IPS DF 6.9 (cell line): ENCODE measurements at regions not wholly inside any gene's neighbourhood (a gene's known extent, or its start where the extent isn't known, plus 50 kb on each side); places are given as distances from the start of the nearest gene placed in this dataset.
"Not testable (repeated sequence)": the region's sequence is repeated elsewhere in the genome, so short reads cannot be mapped to it uniquely, and the experiment has no call there.

Experiments
- DNase-seq: peaks from one replicate; pipeline ENCODE4 v3.0.0-alpha.2; 2013; ENCODE audit warnings: low read depth, low spot score
- H3K27ac ChIP-seq: one replicate; pipeline ENCODE4 v1.5.1; 2013; ENCODE audit warnings: low read length, control low read depth
- H3K27me3 ChIP-seq: 2 replicates; pipeline ENCODE4 v1.6.1; 2013; ENCODE audit warnings: mild to moderate bottlenecking, low read length; ENCODE audit not compliant: control insufficient read depth, insufficient read depth
- H3K36me3 ChIP-seq: 2 replicates; pipeline ENCODE4 v1.6.1; 2013; ENCODE audit warnings: low read length; ENCODE audit not compliant: control insufficient read depth, insufficient read depth
- H3K4me1 ChIP-seq: 2 replicates; pipeline ENCODE4 v1.6.1; 2013; ENCODE audit warnings: low read length; ENCODE audit not compliant: control insufficient read depth, insufficient read depth
- H3K4me3 ChIP-seq: 2 replicates; pipeline ENCODE4 v1.5.1; 2013; ENCODE audit warnings: mild to moderate bottlenecking, low read length
- H3K9me3 ChIP-seq: 2 replicates; pipeline ENCODE4 v1.6.1; 2013; ENCODE audit warnings: low read length, inconsistent platforms; ENCODE audit not compliant: control insufficient read depth, insufficient read depth
- WGBS: extraction: QIAGEN DNeasy Blood & Tissue Kit; methylation state at CpG from one replicate; pipeline ENCODE4 v1.1.7; 2013; ENCODE audit warnings: mixed read lengths, missing lambda C conversion rate; ENCODE audit not compliant: insufficient read length, insufficient coverage; 5-methylcytosine and 5-hydroxymethylcytosine counted together

GRCh38 chr1:238608144-238608543 lies 717.4 kb upstream of the ZP4 start:
- WGBS = no CpG with 5 or more reads among the region's 5 CpGs
- no peaks in the 10 kb centered on the region for H3K4me1 ChIP-seq

GRCh38 chr1:238606896-238607295 lies 716.2 kb upstream of the ZP4 start:
- Histone ChIP-seq H3K4me1 (no peaks in the 10 kb centered on the region), H3K36me3 (no peaks in the 10 kb centered on the region), H3K27ac (no peak overlapping the region), H3K4me3 (no peak overlapping the region), H3K27me3 (no peaks in the 10 kb centered on the region), H3K9me3 (no peaks in the 10 kb centered on the region)
- WGBS = no CpG with 5 or more reads among the region's 4 CpGs
- DNase-seq = no peak

More at GRCh38 chr1:238608144-238608543, 717.4 kb upstream of the ZP4 start:
- Histone ChIP-seq H3K36me3 (no peaks in the 10 kb centered on the region), H3K4me3 (no peak overlapping the region), H3K27me3 (no peaks in the 10 kb centered on the region), H3K9me3 (no peaks in the 10 kb centered on the region), H3K27ac (no peak overlapping the region)
- DNase-seq = no peak

- no peaks in the 10 kb centered on the region for H3K9me3 ChIP-seq
- H3K36me3 ChIP-seq = no peaks in the 10 kb centered on the region
- no CpG with 5 or more reads among the region's 2 CpGs for WGBS
- no peaks in the 10 kb centered on the region for H3K27me3 ChIP-seq
- no peak for DNase-seq
- H3K4me1 ChIP-seq = no peaks in the 10 kb centered on the region
- no peak overlapping the region for H3K4me3 ChIP-seq
- H3K27ac ChIP-seq = no peak overlapping the region
Observed at GRCh38 chr1:238606457-238606856, 715.7 kb upstream of the ZP4 start.

GRCh38 chr1:238604357-238604756 lies 713.6 kb upstream of the ZP4 start:
- Histone ChIP-seq H3K27ac (no peak overlapping the region), H3K4me1 (no peaks in the 10 kb centered on the region), H3K9me3 (no peaks in the 10 kb centered on the region), H3K4me3 (no peak overlapping the region), H3K27me3 (no peaks in the 10 kb centered on the region), H3K36me3 (no peaks in the 10 kb centered on the region)
- no peak for DNase-seq
- WGBS = no CpG with 5 or more reads among the region's 3 CpGs

GRCh38 chr1:238601604-238602003 lies 710.9 kb upstream of the ZP4 start:
- H3K27me3 ChIP-seq, DNase-seq, H3K36me3 ChIP-seq, H3K4me3 ChIP-seq, H3K4me1 ChIP-seq, H3K9me3 ChIP-seq, H3K27ac ChIP-seq: not testable (repeated sequence)
- WGBS = no CpG with 5 or more reads among the region's 2 CpGs

GRCh38 chr1:238596703-238597102 lies 706.0 kb upstream of the ZP4 start:
- Histone ChIP-seq H3K4me1 (no peaks in the 10 kb centered on the region), H3K9me3 (no peaks in the 10 kb centered on the region), H3K27ac (no peak overlapping the region), H3K4me3 (no peak overlapping the region), H3K27me3 (no peaks in the 10 kb centered on the region), H3K36me3 (no peaks in the 10 kb centered on the region)
- DNase-seq = no peak
- WGBS = no CpG with 5 or more reads among the region's 4 CpGs

- H3K9me3 ChIP-seq = no peaks in the 10 kb centered on the region
- H3K4me1 ChIP-seq = no peaks in the 10 kb centered on the region
- WGBS = no CpG with 5 or more reads among the region's 7 CpGs
- H3K27me3 ChIP-seq = no peaks in the 10 kb centered on the region
- H3K27ac ChIP-seq = no peak overlapping the region
- no peak overlapping the region for H3K4me3 ChIP-seq
- H3K36me3 ChIP-seq = no peaks in the 10 kb centered on the region
- no peak for DNase-seq
Observed at GRCh38 chr1:238592621-238593020, 701.9 kb upstream of the ZP4 start.

GRCh38 chr1:238589843-238590435 lies 699.2 kb upstream of the ZP4 start:
- Histone ChIP-seq H3K27ac (no peak overlapping the region), H3K9me3 (no peaks in the 10 kb centered on the region), H3K36me3 (no peaks in the 10 kb centered on the region), H3K4me3 (no peak overlapping the region), H3K27me3 (no peaks in the 10 kb centered on the region), H3K4me1 (no peaks in the 10 kb centered on the region)
- DNase-seq = no peak
- no CpG with 5 or more reads among the region's 9 CpGs for WGBS

GRCh38 chr1:238582816-238583215 lies 692.1 kb upstream of the ZP4 start:
- Histone ChIP-seq H3K36me3 (no peaks in the 10 kb centered on the region), H3K9me3 (no peaks in the 10 kb centered on the region), H3K4me3 (no peak overlapping the region), H3K27me3 (no peaks in the 10 kb centered on the region), H3K27ac (no peak overlapping the region), H3K4me1 (no peaks in the 10 kb centered on the region)
- no CpG with 5 or more reads among the region's 3 CpGs for WGBS
- DNase-seq = no peak

GRCh38 chr1:238581332-238581731 lies 690.6 kb upstream of the ZP4 start:
- H3K4me1 ChIP-seq = no peaks in the 10 kb centered on the region
- WGBS = no CpG with 5 or more reads among the region's 2 CpGs
- H3K27me3 ChIP-seq = no peaks in the 10 kb centered on the region
- no peak overlapping the region for H3K27ac ChIP-seq
- no peaks in the 10 kb centered on the region for H3K36me3 ChIP-seq
- DNase-seq = no peak
- no peak overlapping the region for H3K4me3 ChIP-seq
- H3K9me3 ChIP-seq = no peaks in the 10 kb centered on the region

GRCh38 chr1:238568735-238569134 lies 678.0 kb upstream of the ZP4 start:
- WGBS = no CpG with 5 or more reads among the region's 2 CpGs
- Histone ChIP-seq H3K4me1 (no peaks in the 10 kb centered on the region), H3K27me3 (no peaks in the 10 kb centered on the region), H3K27ac (no peak overlapping the region), H3K4me3 (no peak overlapping the region), H3K36me3 (no peaks in the 10 kb centered on the region), H3K9me3 (no peaks in the 10 kb centered on the region)
- DNase-seq = no peak
